Keratinocyte (primary cell): ENCODE measurements at regions not wholly inside any gene's neighbourhood (a gene's known extent, or its start where the extent isn't known, plus 50 kb on each side); places are given as distances from the start of the nearest gene placed in this dataset.

Experiments used
- DNase-seq: peaks from one replicate; pipeline ENCODE4 v3.0.0-alpha.2; 2011; ENCODE audit warnings: low read depth, missing footprints, low spot score
- FAIRE-seq: peaks from 2 replicates; lab custom pipeline; 2011; peaks lifted over from hg19 to GRCh38; lab: Jason Lieb, UNC
- H2AFZ ChIP-seq: 2 replicates; pipeline ENCODE4 v1.6.0; 2012; ENCODE audit warnings: low read length, control low read depth, inconsistent platforms; ENCODE audit not compliant: control insufficient read depth
- H3K27ac ChIP-seq: 2 replicates; pipeline ENCODE4 v1.5.1; 2011; ENCODE audit warnings: low read length; ENCODE audit not compliant: control insufficient read depth, insufficient read depth
- H3K27me3 ChIP-seq: 3 replicates; pipeline ENCODE4 v1.6.0; 2011; ENCODE audit warnings: low read length; ENCODE audit not compliant: control insufficient read depth, insufficient read depth; ENCODE audit errors: extremely low read depth
- H3K36me3 ChIP-seq, 2 experiments: 2 replicates in 1 of 2; 3 replicates in 1 of 2; pipeline ENCODE4 v1.5.1; 2011; ENCODE audit warnings: low read length in 2 of 2, mild to moderate bottlenecking in 1 of 2; ENCODE audit not compliant: control insufficient read depth in 2 of 2, insufficient read depth in 2 of 2; ENCODE audit errors: extremely low read depth in 1 of 2
- H3K4me1 ChIP-seq: 3 replicates; pipeline ENCODE4 v1.5.1; 2011; ENCODE audit warnings: low read length; ENCODE audit not compliant: control insufficient read depth, insufficient read depth; ENCODE audit errors: extremely low read depth
- H3K4me2 ChIP-seq: 3 replicates; pipeline ENCODE4 v1.6.0; 2011; ENCODE audit warnings: low read depth, low read length; ENCODE audit not compliant: control insufficient read depth, insufficient read depth; ENCODE audit errors: extremely low read depth
- H3K4me3 ChIP-seq, 3 experiments: fragments of 200-600 bp in 1 of 3; sonication (generic) in 1 of 3; 2 replicates in 2 of 3; 3 replicates in 1 of 3; pipeline ENCODE4 v1.5.1; 2011 to 2016; ENCODE audit warnings: low read length in 3 of 3, mild to moderate bottlenecking in 3 of 3, control low read depth in 2 of 3, inconsistent platforms in 1 of 3, low read depth in 1 of 3, mixed read lengths in 1 of 3, mixed run types in 1 of 3, moderate library complexity in 1 of 3; ENCODE audit not compliant: control insufficient read depth in 2 of 3, insufficient read depth in 2 of 3; ENCODE audit errors: extremely low read depth in 1 of 3
- H3K79me2 ChIP-seq: 2 replicates; pipeline ENCODE4 v1.6.0; 2012; ENCODE audit warnings: low read length; ENCODE audit not compliant: control insufficient read depth, insufficient read depth
- H3K9ac ChIP-seq: 3 replicates; pipeline ENCODE4 v1.6.0; 2011; ENCODE audit warnings: low read length; ENCODE audit not compliant: control insufficient read depth, insufficient read depth; ENCODE audit errors: extremely low read depth
- H3K9me1 ChIP-seq: 3 replicates; pipeline ENCODE4 v1.6.0; 2011; ENCODE audit warnings: low read length; ENCODE audit not compliant: control insufficient read depth, insufficient read depth; ENCODE audit errors: extremely low read depth
- H3K9me3 ChIP-seq: 2 replicates; pipeline ENCODE4 v1.5.1; 2012; ENCODE audit warnings: low read depth, low read length; ENCODE audit not compliant: control insufficient read depth
- H4K20me1 ChIP-seq: 3 replicates; pipeline ENCODE4 v1.6.0; 2011; ENCODE audit warnings: low read length; ENCODE audit not compliant: control insufficient read depth, insufficient read depth; ENCODE audit errors: extremely low read depth
- CTCF ChIP-seq, 3 experiments: IDR thresholded peaks in 1 of 3; conservative IDR thresholded peaks in 1 of 3; optimal IDR thresholded peaks in 1 of 3; 2 replicates in 2 of 3; 3 replicates in 1 of 3; pipeline versions ENCODE3 to v1.5.1; 2011; ENCODE audit warnings: low read length in 3 of 3, mild to moderate bottlenecking in 3 of 3, moderate library complexity in 2 of 3, control low read depth in 1 of 3, inconsistent platforms in 1 of 3; ENCODE audit not compliant: insufficient read depth in 2 of 3; ENCODE audit errors: extremely low read depth in 1 of 3
- EZH2 ChIP-seq: IDR thresholded peaks from one replicate; pipeline ENCODE4 v1.6.1; 2012; ENCODE audit warnings: inconsistent platforms, mild to moderate bottlenecking, low read length, moderate library complexity
- dilution Hi-C: fragments of 300-500 bp; cut with MboI; formaldehyde crosslinking; loops from one replicate; pipeline ENCODE4 v1.7.0; 2020; ENCODE audit warnings: low sequenced_read_pairs; ENCODE audit not compliant: extremely low pct_ligation_motif_present

GRCh38 chr7:108723381-108723814, 153.7 kb downstream of the DNAJB9 start:
- no peaks in the 10 kb centered on the region for H3K79me2 ChIP-seq
- H3K4me1 ChIP-seq, result no peaks in the 10 kb centered on the region
- TF ChIP-seq CTCF (optimal IDR thresholded peaks at IDR 0.05 in 1 of 3, IDR thresholded peaks at IDR 0.05 in 1 of 3, conservative IDR thresholded peaks at IDR 0.05 in 1 of 3; ENCODE audit: extremely low read depth in 1 of 3, insufficient read depth in 2 of 3, low read length in 3 of 3), result no peak
- TF ChIP-seq EZH2, result no peak
- no peak overlapping the region for H3K27ac ChIP-seq
- DNase-seq, result no peak
- H4K20me1 ChIP-seq, result no peaks in the 10 kb centered on the region
- H3K9ac ChIP-seq, result no peak overlapping the region
- H3K27me3 ChIP-seq, result no peaks in the 10 kb centered on the region
- no peaks in the 10 kb centered on the region for H3K36me3 ChIP-seq
- H2AFZ ChIP-seq, result no peak overlapping the region
- dilution Hi-C loops, result no loop called here
- FAIRE-seq, result no peak
- no peaks in the 10 kb centered on the region for H3K9me1 ChIP-seq
- no peaks in the 10 kb centered on the region for H3K9me3 ChIP-seq
- no peak overlapping the region for H3K4me2 ChIP-seq
- no peak overlapping the region for H3K4me3 ChIP-seq

GRCh38 chr7:108724251-108725100, 154.8 kb downstream of the DNAJB9 start:
- no peak overlapping the region for H3K9ac ChIP-seq
- no peaks in the 10 kb centered on the region for H3K79me2 ChIP-seq
- DNase-seq (no peak), FAIRE-seq (no peak)
- H3K4me2 ChIP-seq, result no peak overlapping the region
- H3K27ac ChIP-seq, result no peak overlapping the region
- H3K27me3 ChIP-seq, result no peaks in the 10 kb centered on the region
- H3K4me1 ChIP-seq, result no peaks in the 10 kb centered on the region
- no peak overlapping the region for H2AFZ ChIP-seq
- dilution Hi-C loops, result no loop called here
- no peak overlapping the region for H3K4me3 ChIP-seq
- no peaks in the 10 kb centered on the region for H3K36me3 ChIP-seq
- no peaks in the 10 kb centered on the region for H3K9me1 ChIP-seq
- TF ChIP-seq CTCF (optimal IDR thresholded peaks at IDR 0.05 in 1 of 3, IDR thresholded peaks at IDR 0.05 in 1 of 3, conservative IDR thresholded peaks at IDR 0.05 in 1 of 3; ENCODE audit: extremely low read depth in 1 of 3, insufficient read depth in 2 of 3, low read length in 3 of 3) (no peak), EZH2 (no peak)
- H4K20me1 ChIP-seq, result no peaks in the 10 kb centered on the region
- H3K9me3 ChIP-seq, result no peaks in the 10 kb centered on the region
